ENCODE measurements at regions not wholly inside any gene's neighbourhood (a gene's known extent, or its start where the extent isn't known, plus 50 kb on each side); places are given as distances from the start of the nearest gene placed in this dataset.

- DNase-seq, result no peak
These were observed 71.8 kb upstream of the FOXP4 start for GRCh38 chr6:41474213-41474933.

GRCh38 chr6:41475164-41475563 lies 71.0 kb upstream of the FOXP4 start:
- DNase-seq, result no peak

GRCh38 chr6:41475737-41476357 lies 70.3 kb upstream of the FOXP4 start:
- no peak for DNase-seq

- no peak for DNase-seq
These were observed 69.8 kb upstream of the FOXP4 start for GRCh38 chr6:41476401-41476800.

GRCh38 chr6:41477572-41477971 lies 68.6 kb upstream of the FOXP4 start:
- DNase-seq, result no peak

GRCh38 chr6:41483943-41484342 lies 62.2 kb upstream of the FOXP4 start:
- no peak for DNase-seq

- DNase-seq, result no peak
These were observed 58.2 kb upstream of the FOXP4 start for GRCh38 chr6:41487860-41488432.

- peak; percentile 35 for DNase-seq
These were observed 57.6 kb upstream of the FOXP4 start for GRCh38 chr6:41488433-41489119.

- DNase-seq, result peak; percentile 58
These were observed 56.9 kb upstream of the FOXP4 start for GRCh38 chr6:41489120-41489851.

- DNase-seq, result no peak
These were observed 53.8 kb upstream of the FOXP4 start for GRCh38 chr6:41492261-41492891.

GRCh38 chr6:41494212-41495110 lies 51.7 kb upstream of the FOXP4 start:
- no peak for DNase-seq

Data from hindlimb muscle (tissue), 1 donor.